Activated effector memory CD4-positive, alpha-beta T cell treated with Interleukin-2 at 50 U/mL for 16 hours (primary cell): ENCODE measurements at regions not wholly inside any gene's neighbourhood (a gene's known extent, or its start where the extent isn't known, plus 50 kb on each side); places are given as distances from the start of the nearest gene placed in this dataset.
"Not testable (repeated sequence)": the region's sequence is repeated elsewhere in the genome, so short reads cannot be mapped to it uniquely, and the experiment has no call there.

ENCODE experiments used
- DNase-seq: peaks from one replicate; pipeline ENCODE4 v3.0.0-alpha.2; 2020

GRCh38 chr6:3922619-3923018, 73.4 kb downstream of the FAM50B start:
- not testable (repeated sequence) for DNase-seq

DNA sequence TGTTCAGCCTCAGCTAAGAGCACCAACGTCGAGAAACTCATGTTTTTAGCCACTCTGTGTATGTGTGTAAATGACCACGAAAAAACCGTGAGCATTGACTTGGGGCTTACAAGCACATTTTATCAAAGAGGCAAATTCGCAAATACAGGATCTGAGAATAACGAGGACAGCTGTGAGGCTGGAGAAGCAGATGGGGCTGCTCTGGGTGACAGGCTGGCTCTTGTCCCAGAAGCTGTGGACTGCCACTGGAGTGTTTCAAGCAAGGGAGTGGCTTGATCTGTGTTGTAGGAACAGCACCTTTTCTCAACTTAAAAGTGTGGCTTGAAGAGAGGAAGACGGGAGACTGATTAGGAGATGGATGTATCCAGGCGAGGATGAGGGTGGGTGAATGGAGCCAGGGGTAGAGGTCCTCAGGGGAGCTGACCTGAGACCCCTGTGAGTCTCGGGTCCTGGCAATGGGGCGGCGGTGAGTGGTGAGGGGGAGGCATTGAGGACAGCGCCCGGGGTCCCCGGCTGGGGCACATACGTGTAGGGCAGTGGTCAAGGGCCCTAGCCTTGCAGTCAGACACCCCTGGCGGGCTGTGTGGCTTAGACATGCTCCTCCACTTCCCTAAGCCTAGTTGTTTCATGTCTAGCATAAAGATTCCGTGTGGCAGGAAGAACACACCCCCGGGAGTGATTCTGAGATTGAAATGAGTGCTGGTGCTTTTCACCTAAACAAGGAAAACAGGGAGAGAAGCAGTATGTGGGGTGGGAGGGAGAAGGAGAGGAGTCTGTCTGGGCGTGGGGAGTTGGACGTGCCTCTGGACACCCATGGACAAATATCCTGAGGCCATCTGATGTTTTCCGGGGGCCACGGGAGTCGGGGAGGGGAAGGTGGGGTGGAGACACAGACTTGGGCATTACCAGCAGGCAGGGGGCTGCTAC, 76.3 kb downstream of the FAM50B start:
- not testable (repeated sequence) for DNase-seq

DNA sequence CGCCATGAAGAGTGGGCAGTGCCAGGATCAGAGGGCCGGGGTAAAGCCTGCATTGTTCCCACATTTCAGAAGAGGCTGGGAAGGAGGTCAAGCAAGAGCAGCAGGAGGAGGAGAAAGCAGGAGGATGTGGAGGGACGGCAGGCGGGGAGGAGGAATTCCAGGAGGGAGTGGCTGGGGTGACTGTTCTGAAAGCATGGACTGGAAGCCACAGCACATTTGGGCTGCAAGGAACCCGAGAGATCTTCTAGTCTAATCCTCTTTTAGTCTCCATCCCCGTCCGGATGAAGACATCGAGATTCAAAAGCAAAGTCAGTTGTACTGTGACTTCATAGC, 76.9 kb downstream of the FAM50B start:
- DNase-seq, result no peak

GRCh38 chr6:3928111-3928510, 78.9 kb downstream of the FAM50B start:
- DNase-seq, result no peak

DNA sequence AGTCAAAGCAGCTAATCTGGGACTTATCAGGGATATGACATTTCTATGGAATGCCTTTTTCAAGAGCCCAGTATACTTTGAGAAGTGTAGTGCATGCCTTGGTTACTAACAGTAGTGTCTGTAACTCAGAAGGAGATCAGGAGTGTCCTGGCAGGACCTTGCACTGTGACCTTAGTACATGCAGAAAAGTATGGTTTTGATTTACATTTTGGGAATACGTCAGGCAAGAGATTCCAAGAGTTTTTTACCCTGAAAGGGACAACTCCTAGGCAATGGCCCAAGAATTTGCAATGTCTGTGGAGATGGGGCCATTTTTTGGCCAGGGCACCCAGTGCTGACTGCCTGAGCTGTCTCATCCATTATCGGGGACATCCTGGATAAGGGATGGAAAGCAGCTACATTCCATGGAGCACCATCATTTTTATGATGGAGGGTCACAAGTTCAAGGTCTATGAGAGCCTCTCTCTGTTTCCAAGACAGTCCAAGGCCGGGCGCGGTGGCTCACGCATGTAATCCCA, 80.2 kb downstream of the FAM50B start:
- DNase-seq, result no peak

- no peak for DNase-seq
Measured at GRCh38 chr6:3937438-3937837, 88.3 kb downstream of the FAM50B start.

DNA sequence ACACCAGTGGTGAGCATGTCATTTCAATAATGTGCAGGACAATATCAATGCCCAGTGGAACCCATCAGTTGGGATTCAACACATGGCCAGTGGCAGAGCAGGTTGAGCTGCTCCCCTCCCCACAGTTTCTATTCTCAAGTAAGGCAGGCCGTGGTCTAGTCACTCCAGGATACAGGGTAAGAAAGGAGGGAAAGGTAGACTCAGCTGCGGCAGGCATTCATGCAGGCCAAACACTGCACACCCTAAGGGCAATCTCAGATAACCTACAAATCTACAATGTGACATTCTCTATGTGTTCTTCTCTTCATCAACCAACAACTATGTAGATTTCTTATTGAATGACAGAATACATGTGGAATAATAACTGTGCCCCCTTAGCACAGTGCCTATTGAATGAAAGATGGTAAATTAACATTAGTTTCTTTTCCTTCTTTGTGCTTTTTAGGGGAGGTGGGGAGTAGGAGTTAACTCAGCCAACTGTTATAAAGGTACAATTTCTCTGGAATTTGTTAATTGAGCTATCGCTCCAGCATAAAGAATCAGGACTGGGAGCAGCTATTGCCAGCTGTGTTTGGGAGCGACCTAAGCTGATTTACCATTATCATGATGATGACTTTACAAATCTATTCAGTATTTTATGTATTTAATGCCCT, 89.7 kb downstream of the FAM50B start:
- DNase-seq, result no peak

- no peak for DNase-seq
Measured at GRCh38 chr6:3939368-3939958, 90.3 kb downstream of the FAM50B start.

- DNase-seq, result no peak
Measured at GRCh38 chr6:3939964-3940363, 90.8 kb downstream of the FAM50B start.

GRCh38 chr6:3940703-3941102, 91.5 kb downstream of the FAM50B start:
- no peak for DNase-seq

GRCh38 chr6:3943331-3943765, 94.2 kb downstream of the FAM50B start:
- DNase-seq, result no peak

- DNase-seq, result no peak
Measured at GRCh38 chr6:3944246-3944645, 95.1 kb downstream of the FAM50B start.

DNA sequence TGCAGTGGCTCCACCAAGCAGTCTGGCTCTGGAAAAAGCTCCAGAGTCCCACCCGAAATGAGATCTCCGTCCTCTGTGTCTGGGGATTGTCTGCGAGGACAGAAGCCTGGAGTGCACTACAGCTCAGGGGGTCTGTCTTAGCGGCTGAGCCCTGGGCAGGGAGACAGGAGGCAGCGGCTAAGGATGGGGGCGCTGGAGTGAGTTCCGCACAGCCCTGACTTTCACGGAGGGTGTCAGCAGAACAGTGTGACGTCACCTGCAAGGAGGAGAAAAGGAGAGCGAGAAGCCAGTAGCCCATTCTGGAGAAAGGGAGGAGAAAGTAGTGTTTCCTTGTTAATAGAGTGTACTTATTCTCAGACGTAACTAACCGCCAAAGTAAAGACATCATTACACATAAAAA, 97.6 kb downstream of the FAM50B start:
- DNase-seq, result no peak

DNA sequence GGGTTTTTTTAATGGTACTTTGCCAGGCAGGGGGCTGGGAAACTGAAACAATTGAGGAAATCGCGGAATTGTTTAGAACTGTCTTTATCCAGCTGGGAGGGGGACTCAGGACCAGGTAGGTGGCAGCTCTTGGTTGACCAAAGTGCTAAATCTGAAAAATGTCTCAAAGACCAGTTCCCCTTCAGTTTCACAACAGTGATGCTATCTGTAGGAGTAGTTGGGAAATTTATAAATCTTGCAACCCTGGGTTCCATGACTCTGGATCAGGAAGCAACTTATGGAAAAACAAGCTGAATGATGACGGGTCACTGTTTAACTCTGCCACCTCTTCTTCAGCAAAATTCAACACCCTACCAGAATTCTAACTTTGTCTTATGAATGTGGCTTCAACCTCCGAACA, 99.7 kb downstream of the FAM50B start:
- DNase-seq, result no peak

DNA sequence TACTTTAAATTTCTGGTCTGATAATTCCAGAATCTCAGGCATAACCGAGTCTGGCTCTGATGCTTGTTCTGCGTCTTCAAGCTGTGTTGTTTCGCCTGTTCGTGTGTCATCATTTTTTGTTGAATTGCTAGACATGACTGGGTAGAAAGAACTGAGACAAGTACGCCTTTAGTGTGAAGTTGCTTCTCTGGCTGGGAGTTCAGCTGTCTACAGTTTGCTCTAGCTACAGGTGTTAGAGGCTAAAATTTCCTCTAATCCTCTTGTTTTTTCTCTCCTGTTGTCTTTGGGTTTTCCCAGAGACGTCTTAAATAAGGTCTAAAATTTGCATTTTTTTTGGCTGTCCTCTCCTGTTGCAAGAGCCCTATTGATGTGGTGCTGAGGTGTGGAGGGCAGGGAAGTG, 100.3 kb downstream of the FAM50B start:
- no peak for DNase-seq

- no peak for DNase-seq
Measured at GRCh38 chr6:3956054-3956453, 106.9 kb downstream of the FAM50B start.

DNA sequence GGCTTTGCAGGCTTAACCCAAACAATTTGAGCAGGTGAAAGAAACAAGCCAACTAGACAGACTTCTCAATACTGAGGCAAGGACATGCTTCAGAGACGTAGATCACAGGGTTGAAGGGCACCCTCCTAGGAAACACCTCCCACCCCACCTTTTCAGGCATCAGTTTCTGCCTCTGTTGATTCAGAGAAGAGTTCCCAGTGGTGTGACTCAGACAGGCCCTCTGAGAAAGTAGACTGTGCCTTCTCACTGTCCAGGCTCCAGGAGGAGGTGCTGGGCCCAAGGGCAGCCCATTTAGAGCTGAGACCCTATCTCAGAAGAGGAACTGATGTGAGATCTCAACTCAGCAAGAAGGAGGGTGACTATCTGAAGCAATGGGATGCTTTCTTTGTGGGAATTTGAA, 108.1 kb downstream of the FAM50B start:
- DNase-seq, result no peak

GRCh38 chr6:3958255-3958654, 109.1 kb downstream of the FAM50B start:
- DNase-seq, result no peak

DNA sequence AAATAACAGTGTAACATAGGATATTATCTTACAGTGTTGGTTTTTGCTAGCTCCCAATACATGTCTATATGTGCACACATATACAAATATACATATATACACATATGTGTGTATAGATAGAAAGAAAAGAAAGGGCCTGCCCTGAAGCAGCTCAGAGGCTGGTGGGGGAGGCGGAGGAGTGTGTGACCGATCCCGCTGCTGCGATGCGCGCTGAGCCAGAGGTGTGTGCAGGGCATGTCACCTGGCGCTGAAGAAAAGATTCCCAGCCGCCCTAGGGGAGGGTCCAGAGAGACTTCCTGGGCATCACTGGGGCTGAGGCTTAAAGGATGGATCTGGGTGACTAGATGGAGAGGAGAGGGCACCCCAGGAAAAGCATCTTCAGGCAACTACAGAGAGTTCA, 110.2 kb downstream of the FAM50B start:
- no peak for DNase-seq

- no peak for DNase-seq
Measured at GRCh38 chr6:3960754-3961361, 111.7 kb downstream of the FAM50B start.

DNA sequence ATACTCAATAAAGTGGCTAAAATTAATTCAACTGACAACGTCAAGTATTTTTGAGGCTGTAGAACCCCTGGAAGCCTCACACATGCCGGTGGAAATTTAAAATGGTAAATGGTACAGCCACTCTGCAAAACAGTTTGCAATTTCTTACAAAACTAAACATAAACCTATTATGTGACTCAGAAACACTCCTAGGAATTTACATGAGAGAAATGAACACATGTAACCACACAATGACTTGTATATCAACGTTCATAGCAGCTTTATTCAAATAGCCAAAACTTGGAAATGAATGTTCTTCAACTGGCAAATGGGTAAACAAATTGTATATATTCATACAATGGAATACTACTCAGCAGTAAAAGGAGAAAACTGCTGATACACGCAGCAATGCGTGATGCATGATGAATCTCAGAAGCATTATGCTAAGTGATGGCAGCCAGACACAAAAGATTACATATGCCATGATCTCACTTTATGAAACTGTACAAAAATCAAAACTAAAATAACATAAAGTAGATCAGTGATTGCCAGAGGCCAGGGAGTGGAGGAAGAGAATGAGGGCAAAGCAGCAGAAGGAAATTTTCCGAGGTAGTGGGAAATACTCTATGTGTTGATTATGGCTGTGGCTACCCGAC, 112.5 kb downstream of the FAM50B start:
- DNase-seq, result no peak

- no peak for DNase-seq
Measured at GRCh38 chr6:3962291-3963280, 113.4 kb downstream of the FAM50B start.
